Fibroblast of lung (primary cell): ENCODE measurements at regions not wholly inside any gene's neighbourhood (a gene's known extent, or its start where the extent isn't known, plus 50 kb on each side); places are given as distances from the start of the nearest gene placed in this dataset.
"Not testable (repeated sequence)": the region's sequence is repeated elsewhere in the genome, so short reads cannot be mapped to it uniquely, and the experiment has no call there.

Experiments used
- EZH2 ChIP-seq: IDR thresholded peaks from 2 replicates; pipeline ENCODE4 v1.5.1; 2012; ENCODE audit warnings: low read length, control low read depth, mild to moderate bottlenecking; ENCODE audit errors: missing control alignments
- TF ChIP-seq, protein P1 (sequence below), 2 donors: IDR thresholded peaks in 1 of 2; conservative IDR thresholded peaks in 1 of 2; 1 replicate in 1 of 2; 2 replicates in 1 of 2; pipeline ENCODE4 v1.5.1; 2011 to 2012; ENCODE audit warnings: low read length in 2 of 2, control low read depth in 1 of 2, inconsistent platforms in 1 of 2, low read depth in 1 of 2, mild to moderate bottlenecking in 1 of 2

DNA sequence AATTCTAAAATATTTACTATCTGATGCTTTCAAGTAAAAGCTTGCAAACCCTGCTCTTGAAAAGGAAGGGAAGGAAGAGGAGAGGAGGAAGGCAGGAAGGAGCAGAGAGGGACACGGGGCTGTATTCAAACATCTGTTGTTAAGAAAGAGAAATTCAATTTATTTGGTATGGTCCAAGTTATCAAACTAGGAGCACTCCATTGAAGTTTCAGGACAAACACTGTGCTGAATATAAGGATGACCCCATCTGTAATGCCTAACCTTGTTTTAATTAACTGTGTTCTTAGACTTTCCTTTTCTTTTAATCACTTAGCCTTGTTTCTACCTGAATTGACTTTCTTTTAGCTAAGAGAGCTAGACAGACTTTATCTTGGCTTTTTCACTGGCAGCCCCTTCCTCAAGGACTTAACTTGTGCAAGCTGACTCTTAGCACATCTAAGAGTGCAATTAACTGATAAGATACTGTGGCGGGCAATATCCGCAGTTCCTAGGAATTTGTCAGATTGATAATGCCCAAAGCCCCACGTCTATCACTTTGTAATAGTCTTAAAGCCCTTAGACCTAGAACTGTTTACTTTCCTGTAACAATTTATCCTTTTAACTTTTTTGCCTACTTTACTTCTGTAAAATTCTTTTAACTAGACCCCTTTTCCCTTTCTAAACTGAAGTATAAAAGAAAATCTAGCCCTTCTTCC, 123.2 kb upstream of the KRTAP5-11 start:
- TF ChIP-seq, protein P1, sequence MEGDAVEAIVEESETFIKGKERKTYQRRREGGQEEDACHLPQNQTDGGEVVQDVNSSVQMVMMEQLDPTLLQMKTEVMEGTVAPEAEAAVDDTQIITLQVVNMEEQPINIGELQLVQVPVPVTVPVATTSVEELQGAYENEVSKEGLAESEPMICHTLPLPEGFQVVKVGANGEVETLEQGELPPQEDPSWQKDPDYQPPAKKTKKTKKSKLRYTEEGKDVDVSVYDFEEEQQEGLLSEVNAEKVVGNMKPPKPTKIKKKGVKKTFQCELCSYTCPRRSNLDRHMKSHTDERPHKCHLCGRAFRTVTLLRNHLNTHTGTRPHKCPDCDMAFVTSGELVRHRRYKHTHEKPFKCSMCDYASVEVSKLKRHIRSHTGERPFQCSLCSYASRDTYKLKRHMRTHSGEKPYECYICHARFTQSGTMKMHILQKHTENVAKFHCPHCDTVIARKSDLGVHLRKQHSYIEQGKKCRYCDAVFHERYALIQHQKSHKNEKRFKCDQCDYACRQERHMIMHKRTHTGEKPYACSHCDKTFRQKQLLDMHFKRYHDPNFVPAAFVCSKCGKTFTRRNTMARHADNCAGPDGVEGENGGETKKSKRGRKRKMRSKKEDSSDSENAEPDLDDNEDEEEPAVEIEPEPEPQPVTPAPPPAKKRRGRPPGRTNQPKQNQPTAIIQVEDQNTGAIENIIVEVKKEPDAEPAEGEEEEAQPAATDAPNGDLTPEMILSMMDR (conservative IDR thresholded peaks at IDR 0.05 in 1 of 2, IDR thresholded peaks at IDR 0.05 in 1 of 2; ENCODE audit: low read depth in 1 of 2, low read length in 2 of 2), result not testable (repeated sequence)
- TF ChIP-seq EZH2, result not testable (repeated sequence)
